OCI-LY7 (cell line): ENCODE measurements at regions not wholly inside any gene's neighbourhood (a gene's known extent, or its start where the extent isn't known, plus 50 kb on each side); places are given as distances from the start of the nearest gene placed in this dataset.

Experiments
- BruUV-seq: library from RNA; stranded (reverse); fragments of 400-500 nt; replicated peaks from 2 replicates; lab custom pipeline; 2021; lab: Mats Ljungman, UMichigan
- CTCF ChIA-PET: fragments of 300-600 bp; sonication (Branson Sonifier 250); formaldehyde crosslinking; loops from one replicate; lab custom pipeline; 2022; ENCODE audit warnings: antibody characterized with exemption; ENCODE audit not compliant: unreplicated experiment; lab: Charles Lee
- POLR2A ChIA-PET: fragments of 300-600 bp; sonication (Branson Sonifier 250); formaldehyde crosslinking; loops from one replicate; lab custom pipeline; 2022; ENCODE audit warnings: antibody characterized with exemption; lab: Charles Lee
- DNase-seq: peaks from one replicate; pipeline ENCODE4 v3.0.0-alpha.2; 2015; ENCODE audit warnings: low spot score
- H2AFZ ChIP-seq: fragments of 200-600 bp; sonication (generic), shearing (Covaris generic); 2 replicates; pipeline ENCODE4 v1.6.1; 2014; ENCODE audit warnings: mild to moderate bottlenecking, antibody characterized with exemption, low read length, moderate library complexity
- H3K27ac ChIP-seq: fragments of 200-600 bp; sonication (generic); 2 replicates; pipeline ENCODE4 v1.5.1; 2014; ENCODE audit warnings: mixed run types, low read depth, mild to moderate bottlenecking, moderate library complexity, low read length, inconsistent platforms; ENCODE audit not compliant: poor library complexity, severe bottlenecking
- H3K36me3 ChIP-seq: fragments of 200-600 bp; sonication (generic); 2 replicates; pipeline ENCODE4 v1.6.1; 2014; ENCODE audit warnings: mild to moderate bottlenecking, antibody characterized with exemption, low read length, moderate library complexity, mixed read lengths; ENCODE audit not compliant: insufficient read depth
- H3K4me1 ChIP-seq: fragments of 200-600 bp; sonication (generic); 2 replicates; pipeline ENCODE4 v1.5.1; 2014; ENCODE audit warnings: mild to moderate bottlenecking, low read length; ENCODE audit not compliant: insufficient read depth, poor library complexity, severe bottlenecking
- H3K4me2 ChIP-seq: fragments of 200-600 bp; sonication (generic); 2 replicates; pipeline ENCODE4 v1.6.1; 2014; ENCODE audit warnings: mild to moderate bottlenecking, low read length
- H3K4me3 ChIP-seq: fragments of 200-600 bp; sonication (generic); 2 replicates; pipeline ENCODE4 v1.5.1; 2014; ENCODE audit warnings: mild to moderate bottlenecking, low read depth, low read length; ENCODE audit not compliant: poor library complexity, severe bottlenecking
- H3K79me2 ChIP-seq: fragments of 200-600 bp; sonication (generic); 2 replicates; pipeline ENCODE4 v1.6.1; 2016; ENCODE audit warnings: low read depth, mild to moderate bottlenecking, low read length, moderate library complexity, mixed read lengths; ENCODE audit not compliant: insufficient read depth
- H3K9me2 ChIP-seq: fragments of 200-600 bp; sonication (generic); 2 replicates; pipeline ENCODE4 v1.6.1; 2016; ENCODE audit warnings: mild to moderate bottlenecking, low read length, mixed read lengths; ENCODE audit not compliant: insufficient read depth
- H3K9me3 ChIP-seq: fragments of 200-600 bp; sonication (generic); 2 replicates; pipeline ENCODE4 v1.6.1; 2014; ENCODE audit warnings: mild to moderate bottlenecking, mixed run types, low read length, mixed read lengths
- H4K20me1 ChIP-seq: fragments of 200-600 bp; sonication (generic); 2 replicates; pipeline ENCODE4 v1.6.1; 2014; ENCODE audit warnings: mild to moderate bottlenecking, antibody characterized with exemption, low read length, moderate library complexity, mixed read lengths; ENCODE audit not compliant: insufficient read depth
- EZH2phosphoT487 ChIP-seq: fragments of 200-600 bp; sonication (generic); IDR thresholded peaks from 2 replicates; pipeline ENCODE4 v1.6.1; 2018; ENCODE audit warnings: low read depth, borderline replicate concordance, mild to moderate bottlenecking, mixed run types, antibody characterized with exemption, low read length, moderate library complexity, mixed read lengths
- intact Hi-C: fragments of 100-400 bp; cut with micrococcal nuclease; formaldehyde crosslinking; loops from one replicate; pipeline ENCODE4 v1.10.0; 2022; ENCODE audit not compliant: unreplicated experiment
- TF ChIP-seq, protein P1 (sequence below): fragments of 200-600 bp; sonication (generic); conservative IDR thresholded peaks from 2 replicates; pipeline ENCODE4 v1.5.1; 2014; ENCODE audit warnings: mild to moderate bottlenecking, antibody characterized with exemption, low read length, moderate library complexity, mixed read lengths

DNA sequence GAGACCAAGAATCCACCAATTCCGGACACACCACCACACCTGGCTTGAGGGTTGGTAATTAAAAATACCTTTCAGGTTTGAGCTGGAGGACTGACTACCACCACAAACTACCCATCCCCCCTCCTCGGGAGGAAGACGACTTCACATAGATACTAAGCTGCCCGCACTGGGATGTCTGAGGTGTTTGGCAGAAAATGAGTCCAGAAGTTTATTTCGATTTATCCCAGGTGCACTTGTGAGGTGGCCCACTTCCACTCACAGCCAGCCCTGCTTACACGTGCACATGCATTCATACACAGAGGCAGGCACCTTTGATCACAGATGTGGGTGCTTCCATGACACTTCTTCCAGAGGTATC, 187.1 kb downstream of the ID4 start:
- Histone ChIP-seq H3K9me2 (no peaks in the 10 kb centered on the region), H4K20me1 (no peaks in the 10 kb centered on the region), H3K4me1 (no peaks in the 10 kb centered on the region), H3K4me3 (no peak overlapping the region), H3K79me2 (no peaks in the 10 kb centered on the region), H3K9me3 (no peaks in the 10 kb centered on the region), H2AFZ (no peak overlapping the region), H3K4me2 (no peak overlapping the region), H3K27ac (no peak overlapping the region), H3K36me3 (no peaks in the 10 kb centered on the region)
- intact Hi-C loops, result no loop called here
- TF ChIP-seq, protein P1, sequence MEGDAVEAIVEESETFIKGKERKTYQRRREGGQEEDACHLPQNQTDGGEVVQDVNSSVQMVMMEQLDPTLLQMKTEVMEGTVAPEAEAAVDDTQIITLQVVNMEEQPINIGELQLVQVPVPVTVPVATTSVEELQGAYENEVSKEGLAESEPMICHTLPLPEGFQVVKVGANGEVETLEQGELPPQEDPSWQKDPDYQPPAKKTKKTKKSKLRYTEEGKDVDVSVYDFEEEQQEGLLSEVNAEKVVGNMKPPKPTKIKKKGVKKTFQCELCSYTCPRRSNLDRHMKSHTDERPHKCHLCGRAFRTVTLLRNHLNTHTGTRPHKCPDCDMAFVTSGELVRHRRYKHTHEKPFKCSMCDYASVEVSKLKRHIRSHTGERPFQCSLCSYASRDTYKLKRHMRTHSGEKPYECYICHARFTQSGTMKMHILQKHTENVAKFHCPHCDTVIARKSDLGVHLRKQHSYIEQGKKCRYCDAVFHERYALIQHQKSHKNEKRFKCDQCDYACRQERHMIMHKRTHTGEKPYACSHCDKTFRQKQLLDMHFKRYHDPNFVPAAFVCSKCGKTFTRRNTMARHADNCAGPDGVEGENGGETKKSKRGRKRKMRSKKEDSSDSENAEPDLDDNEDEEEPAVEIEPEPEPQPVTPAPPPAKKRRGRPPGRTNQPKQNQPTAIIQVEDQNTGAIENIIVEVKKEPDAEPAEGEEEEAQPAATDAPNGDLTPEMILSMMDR, result no peak
- no peak for TF ChIP-seq EZH2phosphoT487
- DNase-seq, result no peak
- BruUV-seq, result no TSS peak
- ChIA-PET CTCF (no interaction called here), POLR2A (interaction anchor here (0.7 to 0.9 kb wide), 2 partner anchors 18 to 137 kb away, joined by 3 to 5 read pairs; no protein-coding TSS in a partner anchor)

DNA sequence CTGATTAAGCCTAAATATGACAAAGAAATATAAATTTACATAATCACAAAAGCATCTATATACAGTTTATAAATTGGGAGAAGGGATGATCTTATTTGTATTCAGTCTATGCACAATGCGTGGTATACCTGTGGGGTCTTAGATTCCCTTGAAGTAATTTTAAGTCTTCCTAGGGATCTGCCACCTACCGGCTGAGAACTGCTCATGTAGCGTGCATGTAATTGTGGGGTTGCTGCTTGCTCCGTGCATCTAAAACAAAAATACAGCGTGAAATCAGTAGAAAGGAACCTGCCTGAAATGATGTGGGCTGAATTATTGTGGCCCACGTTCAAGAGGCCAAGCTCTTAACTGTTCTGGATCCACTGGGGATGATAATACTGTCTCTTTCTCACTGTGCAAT, 187.3 kb downstream of the MBOAT1 start:
- no peaks in the 10 kb centered on the region for H3K9me2 ChIP-seq
- no peaks in the 10 kb centered on the region for H3K4me1 ChIP-seq
- H3K9me3 ChIP-seq, result no peaks in the 10 kb centered on the region
- H3K27ac ChIP-seq, result no peak overlapping the region
- ChIA-PET POLR2A (interaction anchor here (0.8 kb wide), 1 partner anchor 15 kb away, joined by 3 read pairs; no protein-coding TSS in a partner anchor), CTCF (no interaction called here)
- H2AFZ ChIP-seq, result no peak overlapping the region
- H4K20me1 ChIP-seq, result no peaks in the 10 kb centered on the region
- no TSS peak for BruUV-seq
- no peaks in the 10 kb centered on the region for H3K36me3 ChIP-seq
- no peak overlapping the region for H3K4me2 ChIP-seq
- intact Hi-C loops, result no loop called here
- no peak for TF ChIP-seq EZH2phosphoT487
- TF ChIP-seq, protein P1, result no peak
- H3K4me3 ChIP-seq, result no peak overlapping the region
- H3K79me2 ChIP-seq, result no peaks in the 10 kb centered on the region
- DNase-seq, result no peak

DNA sequence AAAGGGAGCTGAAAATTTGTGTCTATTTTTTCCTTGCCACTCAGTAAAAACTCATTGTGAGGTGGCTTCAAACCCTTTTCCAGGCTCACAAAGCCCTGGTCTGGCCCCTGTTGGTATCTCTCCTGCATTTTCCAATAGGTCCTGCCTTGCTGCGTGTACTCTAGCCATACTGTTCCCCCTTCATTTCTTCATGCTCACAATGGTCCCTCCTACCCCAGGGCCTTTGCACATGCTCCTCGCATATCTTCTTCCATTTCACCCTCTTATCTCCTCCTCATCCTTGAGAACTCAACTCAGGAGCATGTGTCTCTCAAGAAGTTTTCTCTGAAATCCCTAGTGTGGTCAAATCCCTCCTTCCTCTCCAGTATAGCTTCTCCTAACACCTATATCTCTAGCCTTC, 186.6 kb downstream of the MBOAT1 start:
- Histone ChIP-seq H3K4me2 (no peak overlapping the region), H3K9me3 (no peaks in the 10 kb centered on the region), H3K79me2 (no peaks in the 10 kb centered on the region), H3K4me1 (no peaks in the 10 kb centered on the region), H3K4me3 (no peak overlapping the region), H3K27ac (no peak overlapping the region), H2AFZ (no peak overlapping the region), H3K36me3 (no peaks in the 10 kb centered on the region), H3K9me2 (no peaks in the 10 kb centered on the region), H4K20me1 (no peaks in the 10 kb centered on the region)
- no TSS peak for BruUV-seq
- DNase-seq, result no peak
- ChIA-PET POLR2A (interaction anchor here (0.7 to 0.8 kb wide), 2 partner anchors 16 to 44 kb away, joined by 3 read pairs; no protein-coding TSS in a partner anchor), CTCF (no interaction called here)
- intact Hi-C loops, result no loop called here
- TF ChIP-seq EZH2phosphoT487, result no peak
- TF ChIP-seq, protein P1, result no peak
